Vagina (tissue), 2 donors: ENCODE measurements at regions not wholly inside any gene's neighbourhood (a gene's known extent, or its start where the extent isn't known, plus 50 kb on each side); places are given as distances from the start of the nearest gene placed in this dataset.

ENCODE experiments used
- DNase-seq, 2 donors: peaks; one replicate each; pipeline ENCODE4 v3.0.0-alpha.2; 2017; ENCODE audit errors: extremely low spot score in 2 of 2
- H3K27ac ChIP-seq: fragments of 200-600 bp; sonication (generic); one replicate; pipeline ENCODE4 v1.5.1; 2019
- H3K27me3 ChIP-seq: fragments of 200-600 bp; sonication (generic); one replicate; pipeline ENCODE4 v1.5.1; 2019
- H3K36me3 ChIP-seq, 2 donors: fragments of 200-600 bp; sonication (generic); one replicate each; pipeline ENCODE4 v1.5.1; 2017 to 2019
- H3K4me1 ChIP-seq: fragments of 200-600 bp; sonication (generic); one replicate; pipeline ENCODE4 v1.5.1; 2019
- H3K4me3 ChIP-seq, 2 donors: fragments of 200-600 bp; sonication (generic); 1 replicate in 1 of 2; 2 replicates in 1 of 2; pipeline ENCODE4 v1.5.1; 2016 to 2019
- H3K9me3 ChIP-seq: fragments of 200-600 bp; sonication (generic); one replicate; pipeline ENCODE4 v1.5.1; 2019
- CTCF ChIP-seq, 3 experiments: fragments of 450-650 bp in 2 of 3; fragments of 200-600 bp in 1 of 3; sonication (generic) in 1 of 3; IDR thresholded peaks; one replicate each; pipeline ENCODE4 v1.5.1; 2017 to 2019; ENCODE audit warnings: antibody characterized with exemption in 3 of 3, mild to moderate bottlenecking in 2 of 3, moderate library complexity in 2 of 3
- POLR2A ChIP-seq, 2 donors: fragments of 450-650 bp; IDR thresholded peaks; one replicate each; pipeline ENCODE4 v1.6.1; 2017; ENCODE audit warnings: antibody characterized with exemption in 2 of 2, mild to moderate bottlenecking in 2 of 2, moderate library complexity in 2 of 2
- POLR2AphosphoS5 ChIP-seq, 2 donors: sonication (generic); formaldehyde crosslinking; IDR thresholded peaks; one replicate each; pipeline ENCODE4 v1.9.0; 2017; ENCODE audit warnings: antibody characterized with exemption in 2 of 2, mild to moderate bottlenecking in 2 of 2, low read depth in 1 of 2; ENCODE audit not compliant: insufficient read depth in 1 of 2
- intact Hi-C: fragments of 100-400 bp; cut with DNase I; formaldehyde crosslinking; loops from one replicate; pipeline ENCODE4 v1.15.1; 2023

GRCh38 chr9:126027566-126027965, 280.4 kb downstream of the PBX3 start:
- Histone ChIP-seq H3K4me1 (no peaks in the 10 kb centered on the region), H3K27me3 (no peaks in the 10 kb centered on the region), H3K9me3 (no peaks in the 10 kb centered on the region), H3K36me3 (no peaks in the 10 kb centered on the region), H3K4me3 (no peak overlapping the region), H3K27ac (no peak overlapping the region)
- intact Hi-C loops: no loop called here
- TF ChIP-seq POLR2AphosphoS5 (IDR thresholded peaks at IDR 0.05; ENCODE audit: insufficient read depth in 1 of 2, low read depth in 1 of 2) (no peak), CTCF (IDR thresholded peaks at IDR 0.05) (no peak), POLR2A (IDR thresholded peaks at IDR 0.05) (no peak)
- DNase-seq: no peak

GRCh38 chr9:126028746-126029145, 281.6 kb downstream of the PBX3 start:
- Histone ChIP-seq H3K27ac (no peak overlapping the region), H3K4me1 (no peaks in the 10 kb centered on the region), H3K9me3 (no peaks in the 10 kb centered on the region), H3K27me3 (no peaks in the 10 kb centered on the region), H3K4me3 (no peak overlapping the region), H3K36me3 (no peaks in the 10 kb centered on the region)
- no peak for DNase-seq
- TF ChIP-seq POLR2A (IDR thresholded peaks at IDR 0.05) (no peak), POLR2AphosphoS5 (IDR thresholded peaks at IDR 0.05; ENCODE audit: insufficient read depth in 1 of 2, low read depth in 1 of 2) (no peak), CTCF (IDR thresholded peaks at IDR 0.05) (no peak)
- intact Hi-C loops: no loop called here

- H3K4me3 ChIP-seq: no peak overlapping the region
- TF ChIP-seq CTCF (IDR thresholded peaks at IDR 0.05) (no peak), POLR2A (IDR thresholded peaks at IDR 0.05) (no peak), POLR2AphosphoS5 (IDR thresholded peaks at IDR 0.05; ENCODE audit: insufficient read depth in 1 of 2, low read depth in 1 of 2) (no peak)
- no peak overlapping the region for H3K27ac ChIP-seq
- no peaks in the 10 kb centered on the region for H3K4me1 ChIP-seq
- intact Hi-C loops: no loop called here
- no peak for DNase-seq
- H3K9me3 ChIP-seq: no peaks in the 10 kb centered on the region
- no peaks in the 10 kb centered on the region for H3K27me3 ChIP-seq
- no peaks in the 10 kb centered on the region for H3K36me3 ChIP-seq
Measured at GRCh38 chr9:126030716-126031115, 283.5 kb downstream of the PBX3 start.

- no peaks in the 10 kb centered on the region for H3K4me1 ChIP-seq
- DNase-seq: no peak
- no peak overlapping the region for H3K4me3 ChIP-seq
- no peak for TF ChIP-seq POLR2A (IDR thresholded peaks at IDR 0.05)
- TF ChIP-seq CTCF (IDR thresholded peaks at IDR 0.05): no peak
- TF ChIP-seq POLR2AphosphoS5 (IDR thresholded peaks at IDR 0.05; ENCODE audit: insufficient read depth in 1 of 2, low read depth in 1 of 2): no peak
- intact Hi-C loops: no loop called here
- no peaks in the 10 kb centered on the region for H3K27me3 ChIP-seq
- H3K9me3 ChIP-seq: no peaks in the 10 kb centered on the region
- no peak overlapping the region for H3K27ac ChIP-seq
- H3K36me3 ChIP-seq: no peaks in the 10 kb centered on the region
Measured at GRCh38 chr9:126031116-126031515, 283.9 kb downstream of the PBX3 start.

GRCh38 chr9:126032135-126032534, 285.0 kb downstream of the PBX3 start:
- intact Hi-C loops: no loop called here

More at GRCh38 chr9:126032135-126032534, 285.0 kb downstream of the PBX3 start:
- Histone ChIP-seq H3K36me3 (no peaks in the 10 kb centered on the region), H3K9me3 (no peaks in the 10 kb centered on the region), H3K27ac (no peak overlapping the region), H3K4me1 (no peaks in the 10 kb centered on the region), H3K4me3 (no peak overlapping the region), H3K27me3 (no peaks in the 10 kb centered on the region)
- TF ChIP-seq POLR2A (IDR thresholded peaks at IDR 0.05): no peak
- TF ChIP-seq POLR2AphosphoS5 (IDR thresholded peaks at IDR 0.05; ENCODE audit: insufficient read depth in 1 of 2, low read depth in 1 of 2): no peak
- no peak for TF ChIP-seq CTCF (IDR thresholded peaks at IDR 0.05)
- no peak for DNase-seq
